HepG2 (cell line): ENCODE measurements at regions not wholly inside any gene's neighbourhood (a gene's known extent, or its start where the extent isn't known, plus 50 kb on each side); places are given as distances from the start of the nearest gene placed in this dataset.

ENCODE experiments used
- AFF4 ChIP-seq: sonication (generic); formaldehyde crosslinking; IDR thresholded peaks from 2 replicates; pipeline ENCODE4 v1.4.0; 2020; ENCODE audit warnings: missing genetic modification reagents
- CENPT ChIP-seq: sonication (generic); formaldehyde crosslinking; IDR thresholded peaks from 2 replicates; pipeline ENCODE4 v1.8.0; 2022; ENCODE audit warnings: low read depth, mild to moderate bottlenecking, moderate library complexity, missing genetic modification reagents
- HDAC2 ChIP-seq: sonication (generic); formaldehyde crosslinking; IDR thresholded peaks from 2 replicates; pipeline ENCODE4 v1.4.0; 2020; ENCODE audit warnings: missing genetic modification reagents
- SIX1 ChIP-seq: sonication (generic); formaldehyde crosslinking; IDR thresholded peaks from 2 replicates; pipeline ENCODE4 v1.4.0; 2020; ENCODE audit warnings: missing genetic modification reagents, borderline replicate concordance
- ZBTB10 ChIP-seq: sonication (generic); formaldehyde crosslinking; IDR thresholded peaks from 2 replicates; pipeline ENCODE4 v1.4.0; 2020; ENCODE audit warnings: missing genetic modification reagents, borderline replicate concordance
- ZFP36L2 ChIP-seq: sonication (generic); formaldehyde crosslinking; IDR thresholded peaks from 2 replicates; pipeline ENCODE4 v1.4.0; 2020; ENCODE audit warnings: missing genetic modification reagents
- ZFP91 ChIP-seq: sonication (generic); formaldehyde crosslinking; IDR thresholded peaks from 2 replicates; pipeline ENCODE4 v1.9.0; 2022; ENCODE audit warnings: missing genetic modification reagents, mild to moderate bottlenecking, borderline replicate concordance

GRCh38 chr6:127015858-127016257 lies 102.6 kb upstream of the RSPO3 start (continued):
- TF ChIP-seq AFF4 (CRISPR knock-in tag) (no peak), HDAC2 (CRISPR knock-in tag) (no peak), CENPT (CRISPR knock-in tag) (no peak), ZFP36L2 (CRISPR knock-in tag) (no peak), ZFP91 (CRISPR knock-in tag) (no peak), ZBTB10 (CRISPR knock-in tag) (no peak), SIX1 (CRISPR knock-in tag) (no peak)
